ENCODE measurements at regions not wholly inside any gene's neighbourhood (a gene's known extent, or its start where the extent isn't known, plus 50 kb on each side); places are given as distances from the start of the nearest gene placed in this dataset.

DNA sequence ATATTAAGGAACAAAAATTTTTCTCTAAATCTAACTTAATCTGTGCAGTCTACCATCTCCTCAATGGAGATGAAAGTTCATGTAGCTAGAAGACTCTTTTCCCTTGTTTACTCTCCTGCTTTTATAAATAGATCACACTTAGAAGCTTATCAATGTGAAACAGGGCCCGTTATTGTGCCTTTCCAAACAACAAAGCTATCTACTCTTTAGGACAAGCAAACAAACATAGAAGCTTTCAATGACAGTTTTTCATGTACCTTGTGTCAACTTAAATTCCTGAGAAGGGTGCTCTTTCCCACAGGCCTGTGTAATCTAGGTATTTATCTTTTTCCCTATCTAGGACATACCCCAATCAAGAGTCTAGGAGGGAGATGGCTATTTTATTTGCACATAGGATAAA, 247.8 kb upstream of the CWC22 start:
- H3K36me3 ChIP-seq (ENCODE audit: insufficient read depth, low read length), result no peaks in the 10 kb centered on the region
- H3K27me3 ChIP-seq (ENCODE audit: insufficient read depth, low read depth, low read length), result no peaks in the 10 kb centered on the region
- TF ChIP-seq, protein P1, sequence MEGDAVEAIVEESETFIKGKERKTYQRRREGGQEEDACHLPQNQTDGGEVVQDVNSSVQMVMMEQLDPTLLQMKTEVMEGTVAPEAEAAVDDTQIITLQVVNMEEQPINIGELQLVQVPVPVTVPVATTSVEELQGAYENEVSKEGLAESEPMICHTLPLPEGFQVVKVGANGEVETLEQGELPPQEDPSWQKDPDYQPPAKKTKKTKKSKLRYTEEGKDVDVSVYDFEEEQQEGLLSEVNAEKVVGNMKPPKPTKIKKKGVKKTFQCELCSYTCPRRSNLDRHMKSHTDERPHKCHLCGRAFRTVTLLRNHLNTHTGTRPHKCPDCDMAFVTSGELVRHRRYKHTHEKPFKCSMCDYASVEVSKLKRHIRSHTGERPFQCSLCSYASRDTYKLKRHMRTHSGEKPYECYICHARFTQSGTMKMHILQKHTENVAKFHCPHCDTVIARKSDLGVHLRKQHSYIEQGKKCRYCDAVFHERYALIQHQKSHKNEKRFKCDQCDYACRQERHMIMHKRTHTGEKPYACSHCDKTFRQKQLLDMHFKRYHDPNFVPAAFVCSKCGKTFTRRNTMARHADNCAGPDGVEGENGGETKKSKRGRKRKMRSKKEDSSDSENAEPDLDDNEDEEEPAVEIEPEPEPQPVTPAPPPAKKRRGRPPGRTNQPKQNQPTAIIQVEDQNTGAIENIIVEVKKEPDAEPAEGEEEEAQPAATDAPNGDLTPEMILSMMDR (IDR thresholded peaks at IDR 0.05; ENCODE audit: poor library complexity, severe bottlenecking), result no peak
- TF ChIP-seq MXI1 (conservative IDR thresholded peaks at IDR 0.05; ENCODE audit: poor library complexity, severe bottlenecking) (no peak), SMC3 (conservative IDR thresholded peaks at IDR 0.05; ENCODE audit: poor library complexity) (no peak), POLR2AphosphoS5 (IDR thresholded peaks at IDR 0.05) (no peak), RAD21 (conservative IDR thresholded peaks at IDR 0.05) (no peak), EZH2 (IDR thresholded peaks at IDR 0.05; ENCODE audit: borderline replicate concordance, insufficient read depth, low read length, poor library complexity, severe bottlenecking) (no peak), TAF1 (IDR thresholded peaks at IDR 0.05; ENCODE audit: low read depth) (no peak), EP300 (conservative IDR thresholded peaks at IDR 0.05; ENCODE audit: poor library complexity, severe bottlenecking) (no peak), REST (IDR thresholded peaks at IDR 0.05; ENCODE audit: borderline replicate concordance) (no peak)
- no peaks in the 10 kb centered on the region for H4K20me1 ChIP-seq (ENCODE audit: insufficient read depth)
- no peak overlapping the region for H3K9ac ChIP-seq (ENCODE audit: low read length)
- no peaks in the 10 kb centered on the region for H3F3A ChIP-seq (ENCODE audit: insufficient read depth, low read length, poor library complexity, severe bottlenecking)
- H3K27ac ChIP-seq (ENCODE audit: low read length), result no peak overlapping the region
- no peaks in the 10 kb centered on the region for H3K79me2 ChIP-seq (replicated peaks; ENCODE audit: insufficient read depth, low read length)
- no peaks in the 10 kb centered on the region for H3K9me2 ChIP-seq (ENCODE audit: insufficient read depth, low read length)
- no peaks in the 10 kb centered on the region for H3K9me3 ChIP-seq (ENCODE audit: low read length)
- H3K4me2 ChIP-seq (ENCODE audit: low read length), result no peak overlapping the region
- no peak overlapping the region for H3K4me3 ChIP-seq (ENCODE audit: low read length)
- H2AFZ ChIP-seq (ENCODE audit: low read depth, low read length), result no peak overlapping the region

DNA sequence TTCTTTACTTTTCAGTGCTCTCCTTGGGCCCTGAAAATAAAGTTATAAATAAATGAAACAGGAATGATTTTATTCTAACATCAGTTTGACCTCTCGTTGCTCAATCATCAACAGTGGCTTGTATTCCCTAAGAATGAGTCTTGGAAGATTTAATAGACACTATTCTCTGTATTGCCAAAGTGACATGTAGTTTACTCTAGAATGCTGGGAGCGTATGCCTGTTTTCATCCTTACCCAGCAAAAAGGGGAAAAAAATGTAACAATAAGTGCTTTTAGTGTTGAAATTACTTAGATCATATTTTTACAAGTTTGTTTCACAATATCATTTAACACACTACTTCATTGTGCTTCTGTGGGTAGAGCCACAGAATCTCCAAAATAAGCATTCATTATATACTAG, 240.6 kb upstream of the CWC22 start:
- H3K4me2 ChIP-seq (ENCODE audit: low read length), result no peak overlapping the region
- H3K9ac ChIP-seq (ENCODE audit: low read length), result no peak overlapping the region
- H3K27me3 ChIP-seq (ENCODE audit: insufficient read depth, low read depth, low read length), result no peaks in the 10 kb centered on the region
- H3K79me2 ChIP-seq (replicated peaks; ENCODE audit: insufficient read depth, low read length), result no peaks in the 10 kb centered on the region
- H3K9me3 ChIP-seq (ENCODE audit: low read length), result no peaks in the 10 kb centered on the region
- no peaks in the 10 kb centered on the region for H3K36me3 ChIP-seq (ENCODE audit: insufficient read depth, low read length)
- no peaks in the 10 kb centered on the region for H3K9me2 ChIP-seq (ENCODE audit: insufficient read depth, low read length)
- H3F3A ChIP-seq (ENCODE audit: insufficient read depth, low read length, poor library complexity, severe bottlenecking), result no peaks in the 10 kb centered on the region
- no peak overlapping the region for H2AFZ ChIP-seq (ENCODE audit: low read depth, low read length)
- no peak overlapping the region for H3K27ac ChIP-seq (ENCODE audit: low read length)
- TF ChIP-seq SMC3 (conservative IDR thresholded peaks at IDR 0.05; ENCODE audit: poor library complexity) (no peak), POLR2AphosphoS5 (IDR thresholded peaks at IDR 0.05) (no peak), RAD21 (conservative IDR thresholded peaks at IDR 0.05) (no peak), TAF1 (IDR thresholded peaks at IDR 0.05; ENCODE audit: low read depth) (no peak), REST (IDR thresholded peaks at IDR 0.05; ENCODE audit: borderline replicate concordance) (no peak), EZH2 (IDR thresholded peaks at IDR 0.05; ENCODE audit: borderline replicate concordance, insufficient read depth, low read length, poor library complexity, severe bottlenecking) (no peak), EP300 (conservative IDR thresholded peaks at IDR 0.05; ENCODE audit: poor library complexity, severe bottlenecking) (no peak)
- TF ChIP-seq, protein P1 (IDR thresholded peaks at IDR 0.05; ENCODE audit: poor library complexity, severe bottlenecking), result no peak
- no peaks in the 10 kb centered on the region for H4K20me1 ChIP-seq (ENCODE audit: insufficient read depth)
- no peak overlapping the region for H3K4me3 ChIP-seq (ENCODE audit: low read length)

All from neural cell (in vitro differentiated cells).